OCI-LY3 (cell line): ENCODE measurements at regions not wholly inside any gene's neighbourhood (a gene's known extent, or its start where the extent isn't known, plus 50 kb on each side); places are given as distances from the start of the nearest gene placed in this dataset.

Experiments
- EZH2phosphoT487 ChIP-seq: fragments of 200-600 bp; shearing (Covaris generic); IDR thresholded peaks from 2 replicates; pipeline ENCODE4 v1.6.1; 2018; ENCODE audit warnings: antibody characterized with exemption, mixed run types, low read depth
- TF ChIP-seq, protein P1 (sequence below): fragments of 200-600, 300-600 bp; sonication (generic); IDR thresholded peaks from 2 replicates; pipeline ENCODE4 v1.5.1; 2014; ENCODE audit warnings: antibody characterized with exemption, low read length, low read depth

DNA sequence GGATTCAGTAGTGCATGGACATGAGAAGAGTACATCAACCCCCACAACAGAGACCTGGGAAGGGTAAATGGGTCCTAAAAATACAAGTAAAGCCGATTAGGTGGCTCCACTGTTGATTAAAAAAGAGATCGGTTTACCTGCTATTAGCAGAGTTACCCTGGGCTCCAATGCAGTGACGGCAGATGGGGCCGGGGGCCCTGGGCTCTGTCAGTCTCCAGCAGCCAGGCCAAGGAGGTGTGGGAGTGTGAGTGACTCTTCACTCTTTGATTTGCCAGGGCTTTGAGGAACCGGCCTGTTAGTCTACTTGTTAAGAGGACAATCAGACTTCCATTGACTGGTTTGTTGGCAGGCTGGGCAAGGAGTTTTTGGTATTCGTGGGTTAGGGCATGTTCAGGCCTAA lies 1368.7 kb downstream of the UQCRFS1 start:
- TF ChIP-seq, protein P1, sequence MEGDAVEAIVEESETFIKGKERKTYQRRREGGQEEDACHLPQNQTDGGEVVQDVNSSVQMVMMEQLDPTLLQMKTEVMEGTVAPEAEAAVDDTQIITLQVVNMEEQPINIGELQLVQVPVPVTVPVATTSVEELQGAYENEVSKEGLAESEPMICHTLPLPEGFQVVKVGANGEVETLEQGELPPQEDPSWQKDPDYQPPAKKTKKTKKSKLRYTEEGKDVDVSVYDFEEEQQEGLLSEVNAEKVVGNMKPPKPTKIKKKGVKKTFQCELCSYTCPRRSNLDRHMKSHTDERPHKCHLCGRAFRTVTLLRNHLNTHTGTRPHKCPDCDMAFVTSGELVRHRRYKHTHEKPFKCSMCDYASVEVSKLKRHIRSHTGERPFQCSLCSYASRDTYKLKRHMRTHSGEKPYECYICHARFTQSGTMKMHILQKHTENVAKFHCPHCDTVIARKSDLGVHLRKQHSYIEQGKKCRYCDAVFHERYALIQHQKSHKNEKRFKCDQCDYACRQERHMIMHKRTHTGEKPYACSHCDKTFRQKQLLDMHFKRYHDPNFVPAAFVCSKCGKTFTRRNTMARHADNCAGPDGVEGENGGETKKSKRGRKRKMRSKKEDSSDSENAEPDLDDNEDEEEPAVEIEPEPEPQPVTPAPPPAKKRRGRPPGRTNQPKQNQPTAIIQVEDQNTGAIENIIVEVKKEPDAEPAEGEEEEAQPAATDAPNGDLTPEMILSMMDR = no peak
- TF ChIP-seq EZH2phosphoT487 = no peak
